Common myeloid progenitor, CD34-positive (primary cell): ENCODE measurements at regions not wholly inside any gene's neighbourhood (a gene's known extent, or its start where the extent isn't known, plus 50 kb on each side); places are given as distances from the start of the nearest gene placed in this dataset.

Source experiments
- CTCF ChIA-PET: fragments of 350-600 bp; sonication (Branson Sonifier 250); formaldehyde crosslinking; loops from one replicate; lab custom pipeline; 2021; ENCODE audit warnings: antibody characterized with exemption; lab: Charles Lee
- POLR2A ChIA-PET: fragments of 350-600 bp; sonication (Branson Sonifier 250); formaldehyde crosslinking; loops from one replicate; lab custom pipeline; 2021; ENCODE audit warnings: antibody characterized with exemption; lab: Charles Lee
- DNase-seq, 3 donors: peaks; one replicate each; pipeline versions ENCODE4 v3.0.0 to v3.0.0-alpha.2; 2013
- H3K27ac ChIP-seq, 2 experiments: 1 replicate in 1 of 2; 2 replicates in 1 of 2; pipeline ENCODE4 v1.7.0; 2013; ENCODE audit warnings: inconsistent platforms in 2 of 2, low read length in 2 of 2, mild to moderate bottlenecking in 2 of 2, low read depth in 1 of 2, moderate library complexity in 1 of 2; ENCODE audit not compliant: severe bottlenecking in 2 of 2, insufficient read depth in 1 of 2, poor library complexity in 1 of 2
- H3K27me3 ChIP-seq, 5 experiments: replicated peaks in 2 of 5; 1 replicate in 3 of 5; 2 replicates in 2 of 5; pipeline versions ENCODE4 v1.6.1 to v1.7.0; 2013; ENCODE audit warnings: low read length in 4 of 5, mild to moderate bottlenecking in 2 of 5, moderate library complexity in 2 of 5, inconsistent platforms in 1 of 5; ENCODE audit not compliant: insufficient read depth in 5 of 5, control insufficient read depth in 4 of 5
- H3K36me3 ChIP-seq, 4 experiments: 1 replicate in 2 of 4; 2 replicates in 2 of 4; pipeline versions ENCODE4 v1.6.1 to v1.7.0; 2013; ENCODE audit warnings: low read length in 3 of 4, control low read depth in 1 of 4, mild to moderate bottlenecking in 1 of 4; ENCODE audit not compliant: control insufficient read depth in 4 of 4, insufficient read depth in 4 of 4
- H3K4me1 ChIP-seq, 4 experiments: 1 replicate in 3 of 4; 2 replicates in 1 of 4; pipeline versions ENCODE4 v1.6.1 to v1.7.1; 2013; ENCODE audit warnings: low read length in 3 of 4, mild to moderate bottlenecking in 3 of 4, control low read depth in 1 of 4, inconsistent platforms in 1 of 4, moderate library complexity in 1 of 4; ENCODE audit not compliant: control insufficient read depth in 4 of 4, insufficient read depth in 4 of 4; ENCODE audit errors: control extremely low read depth in 1 of 4
- H3K4me3 ChIP-seq, 7 experiments: 1 replicate in 4 of 7; 2 replicates in 3 of 7; pipeline versions ENCODE4 v1.5.1 to v1.7.0; 2013; ENCODE audit warnings: mild to moderate bottlenecking in 7 of 7, low read length in 6 of 7, moderate library complexity in 6 of 7, inconsistent platforms in 2 of 7, low read depth in 2 of 7, control low read depth in 1 of 7; ENCODE audit not compliant: insufficient read depth in 4 of 7, control insufficient read depth in 1 of 7; ENCODE audit errors: extremely low read depth in 1 of 7
- H3K9me3 ChIP-seq, 5 experiments: 1 replicate in 4 of 5; 2 replicates in 1 of 5; pipeline versions ENCODE4 v1.6.1 to v1.7.1; 2013; ENCODE audit warnings: low read length in 4 of 5, mild to moderate bottlenecking in 2 of 5, inconsistent platforms in 1 of 5, low read depth in 1 of 5, moderate library complexity in 1 of 5; ENCODE audit not compliant: control insufficient read depth in 4 of 5, insufficient read depth in 2 of 5; ENCODE audit errors: control extremely low read depth in 1 of 5
- WGBS: methylation state at CpG from one replicate; pipeline ENCODE4 v1.1.5; 2013; ENCODE audit not compliant: insufficient coverage; 5-methylcytosine and 5-hydroxymethylcytosine counted together

- ChIA-PET POLR2A (no interaction called here), CTCF (interaction anchor here (0.7 to 1.6 kb wide), 2 partner anchors 13 to 17 kb away, joined by 3 read pairs; no protein-coding TSS in a partner anchor)
- Histone ChIP-seq H3K9me3 (no peaks in the 10 kb centered on the region), H3K27me3 (peaks cover 0 to 39% (median 12%) of the 10 kb centered on the region in 5 experiments), H3K27ac (no peak overlapping the region), H3K4me3 (no peak overlapping the region), H3K36me3 (no peaks in the 10 kb centered on the region), H3K4me1 (peaks cover 0 to 7% (median 2%) of the 10 kb centered on the region in 4 experiments)
- WGBS = 95% methylated on average over 3 of the region's 3 CpGs
- no peak for DNase-seq
These were observed 86.2 kb upstream of the ZNF516 start for GRCh38 chr18:76581261-76581660.

GRCh38 chr18:76580288-76580962, 85.4 kb upstream of the ZNF516 start:
- Histone ChIP-seq H3K27me3 (peaks cover 0 to 39% (median 12%) of the 10 kb centered on the region in 5 experiments), H3K27ac (no peak overlapping the region), H3K4me1 (peaks cover 0 to 7% (median 2%) of the 10 kb centered on the region in 4 experiments), H3K36me3 (no peaks in the 10 kb centered on the region), H3K4me3 (no peak overlapping the region), H3K9me3 (no peaks in the 10 kb centered on the region)
- ChIA-PET CTCF (interaction anchor here (1.6 kb wide), 1 partner anchor 12 kb away, joined by 3 read pairs; no protein-coding TSS in a partner anchor), POLR2A (no interaction called here)
- no peak for DNase-seq
- 95% methylated on average over 15 of the region's 17 CpGs for whole genome bisulfite sequencing

GRCh38 chr18:76579301-76579695, 84.3 kb upstream of the ZNF516 start:
- Histone ChIP-seq H3K36me3 (no peaks in the 10 kb centered on the region), H3K27me3 (peaks cover 0 to 39% (median 12%) of the 10 kb centered on the region in 5 experiments), H3K27ac (no peak overlapping the region), H3K9me3 (no peaks in the 10 kb centered on the region), H3K4me3 (no peak overlapping the region), H3K4me1 (peaks cover 0 to 7% (median 2%) of the 10 kb centered on the region in 4 experiments)
- DNase-seq = no peak
- WGBS = 92% methylated on average over 13 of the region's 17 CpGs
- ChIA-PET POLR2A (no interaction called here), CTCF (no interaction called here)

- no peak overlapping the region for H3K27ac ChIP-seq
- POLR2A ChIA-PET = no interaction called here
- no peaks in the 10 kb centered on the region for H3K36me3 ChIP-seq
- CTCF ChIA-PET = no interaction called here
- peak overlapping the region in 3 of 7 experiments; percentile 19 to 36 (median 25) for H3K4me3 ChIP-seq
- H3K9me3 ChIP-seq = no peaks in the 10 kb centered on the region
- H3K4me1 ChIP-seq = peaks cover 0 to 7% (median 2%) of the 10 kb centered on the region in 4 experiments
- peaks cover 0 to 39% (median 10%) of the 10 kb centered on the region in 5 experiments for H3K27me3 ChIP-seq
- peak in 2 of 3 donors; percentile 59 to 60 for DNase-seq
- 28% methylated on average over 25 of the region's 39 CpGs for WGBS
These were observed 83.7 kb upstream of the ZNF516 start for GRCh38 chr18:76578571-76579300.

- Histone ChIP-seq H3K4me3 (no peak overlapping the region), H3K27me3 (peaks cover 0 to 10% (median 4%) of the 10 kb centered on the region in 5 experiments), H3K9me3 (no peaks in the 10 kb centered on the region), H3K27ac (no peak overlapping the region), H3K4me1 (peaks cover 0 to 5% (median under 1%) of the 10 kb centered on the region in 4 experiments), H3K36me3 (no peaks in the 10 kb centered on the region)
- 100% methylated on average over 3 of the region's 4 CpGs for WGBS
- ChIA-PET CTCF (no interaction called here), POLR2A (no interaction called here)
- DNase-seq = peak in 2 of 3 donors; percentile 15 to 22
These were observed 78.4 kb upstream of the ZNF516 start for GRCh38 chr18:76573325-76574025.

- no peak overlapping the region for H3K27ac ChIP-seq
- no peaks in the 10 kb centered on the region for H3K9me3 ChIP-seq
- DNase-seq = no peak
- ChIA-PET POLR2A (no interaction called here), CTCF (interaction anchor here (0.8 to 1.0 kb wide), 2 partner anchors 47 to 110 kb away, joined by 3 to 4 read pairs; no protein-coding TSS in a partner anchor)
- no peaks in the 10 kb centered on the region for H3K36me3 ChIP-seq
- H3K4me1 ChIP-seq = peaks cover 0 to 4% (median 2%) of the 10 kb centered on the region in 4 experiments
- WGBS = 97% methylated on average over 9 of the region's 12 CpGs
- H3K27me3 ChIP-seq = peaks cover 0 to 2% (median 0%) of the 10 kb centered on the region in 5 experiments
- no peak overlapping the region for H3K4me3 ChIP-seq
These were observed 77.6 kb upstream of the ZNF516 start for GRCh38 chr18:76572518-76573247.
